ENCODE measurements at regions not wholly inside any gene's neighbourhood (a gene's known extent, or its start where the extent isn't known, plus 50 kb on each side); places are given as distances from the start of the nearest gene placed in this dataset.

DNA sequence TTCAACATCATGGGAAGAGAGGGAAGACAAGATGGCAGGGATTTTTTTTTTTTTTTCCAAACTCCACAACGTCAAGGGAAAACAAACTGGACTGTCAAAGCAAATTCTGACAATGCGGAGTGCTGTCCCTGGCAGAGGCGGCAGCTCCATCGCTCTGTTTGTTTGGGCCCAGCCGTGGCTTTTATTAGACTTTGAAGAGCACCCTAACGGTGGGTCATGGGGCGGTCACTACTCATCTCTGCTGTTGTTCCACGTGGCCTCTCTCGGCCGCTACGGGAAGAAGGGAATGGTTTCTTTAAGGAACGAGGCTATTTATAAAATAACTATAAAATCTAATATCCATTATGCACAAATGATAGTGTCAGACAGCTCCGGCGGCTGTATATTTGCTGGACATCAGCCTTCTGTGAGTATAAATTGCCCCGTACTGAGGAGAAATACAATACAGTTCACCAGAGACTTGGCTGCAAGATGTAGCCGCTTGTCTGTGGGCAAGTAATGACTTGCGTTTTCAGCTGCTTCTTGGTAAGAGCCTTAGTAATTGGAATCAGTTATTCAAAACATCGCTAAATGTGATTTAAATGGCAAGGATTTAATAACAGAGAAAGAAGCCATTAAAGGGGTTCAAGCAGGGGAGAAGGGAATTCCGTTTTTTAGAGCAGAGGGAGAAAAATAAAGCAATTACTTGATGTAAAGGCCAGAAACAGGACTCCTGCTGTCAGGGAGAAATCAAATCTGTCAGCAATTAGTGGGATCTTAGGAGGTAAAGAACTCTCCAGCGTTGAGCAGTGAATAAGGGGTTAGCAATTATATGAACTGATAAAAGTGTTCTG lies 61.7 kb upstream of the RAB11FIP2 start (continued):
- TF ChIP-seq MGA (IDR thresholded peaks at IDR 0.05) (peak; percentile 88), SETDB1 (IDR thresholded peaks at IDR 0.05; ENCODE audit: low read length) (no peak), ZNF584 (CRISPR knock-in tag; IDR thresholded peaks at IDR 0.05; ENCODE audit: low read depth) (no peak), ZNF316 (IDR thresholded peaks at IDR 0.05) (peak; percentile 73), GTF2F1 (IDR thresholded peaks at IDR 0.05; ENCODE audit: low read depth, low read length) (no peak), CXXC5 (CRISPR knock-in tag; IDR thresholded peaks at IDR 0.05) (peak; percentile 56), MCM3 (IDR thresholded peaks at IDR 0.05) (no peak), CBFA2T2 (conservative IDR thresholded peaks at IDR 0.05) (no peak), HMG20B (CRISPR knock-in tag; IDR thresholded peaks at IDR 0.05) (no peak), PKNOX1 (IDR thresholded peaks at IDR 0.05) (no peak; the same call in 1 of the 2 replicates), SMC3 (conservative IDR thresholded peaks at IDR 0.05; ENCODE audit: insufficient read depth, low read depth, low read length) (no peak)
